Nephron progenitor cell (in vitro differentiated cells): ENCODE measurements at regions not wholly inside any gene's neighbourhood (a gene's known extent, or its start where the extent isn't known, plus 50 kb on each side); places are given as distances from the start of the nearest gene placed in this dataset.

Experiments used
- DNase-seq: peaks from one replicate; pipeline ENCODE4 v3.0.0; 2021
- H3K27ac Mint-ChIP-seq: 2 replicates; pipeline ENCODE4 v1.8.0; 2021; ENCODE audit warnings: mild to moderate bottlenecking, moderate library complexity, mixed read lengths
- H3K27me3 Mint-ChIP-seq: 2 replicates; pipeline ENCODE4 v1.8.0; 2021; ENCODE audit warnings: mild to moderate bottlenecking, low read depth, mixed read lengths; ENCODE audit not compliant: poor library complexity
- H3K36me3 Mint-ChIP-seq: 2 replicates; pipeline ENCODE4 v1.8.0; 2021; ENCODE audit warnings: low read depth, mixed read lengths
- H3K4me1 Mint-ChIP-seq: 2 replicates; pipeline ENCODE4 v1.8.0; 2021; ENCODE audit warnings: mixed read lengths
- H3K4me3 Mint-ChIP-seq: 2 replicates; pipeline ENCODE4 v1.8.0; 2021; ENCODE audit warnings: mild to moderate bottlenecking, moderate library complexity, mixed read lengths
- H3K9me3 Mint-ChIP-seq: 2 replicates; pipeline ENCODE4 v1.8.0; 2021; ENCODE audit warnings: mild to moderate bottlenecking, moderate library complexity, mixed read lengths
- CTCF ChIP-seq: fragments of 200-600 bp; sonication (generic); IDR thresholded peaks from 2 replicates; pipeline ENCODE4 v1.5.0; 2021; ENCODE audit warnings: antibody characterized with exemption

DNA sequence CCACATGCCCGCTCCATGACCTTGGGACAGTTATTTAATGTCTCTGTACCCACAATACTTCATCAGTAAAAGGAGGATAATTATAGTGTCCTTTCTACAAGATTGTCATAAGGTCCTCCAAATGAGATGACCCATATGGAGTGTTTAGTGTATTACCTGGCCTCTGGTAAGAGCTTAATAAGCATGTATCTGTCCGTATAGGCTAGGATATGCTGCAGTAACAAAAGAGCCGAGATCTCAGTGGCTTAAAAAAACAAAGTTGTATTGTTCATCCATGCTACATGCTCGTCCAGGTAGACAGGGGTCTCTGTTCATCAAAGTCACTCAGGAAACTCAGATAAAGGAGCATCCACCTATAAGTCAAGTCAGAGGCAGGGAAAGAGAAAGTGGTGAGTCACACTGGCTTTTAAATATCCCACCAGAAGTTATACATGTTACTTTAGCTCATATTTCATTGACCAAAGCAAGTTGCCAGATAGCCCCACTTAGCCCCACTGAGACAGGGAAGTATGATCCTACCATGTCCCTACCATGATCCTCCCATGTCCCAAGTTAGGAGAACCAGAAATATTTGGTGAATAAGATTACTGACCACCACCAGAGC is 53.0 kb upstream of the KAZN start:
- peaks cover 68% of the 10 kb centered on the region for H3K4me1 Mint-ChIP-seq
- H3K27ac Mint-ChIP-seq, result peak overlapping the region; percentile 95
- peaks cover 8% of the 10 kb centered on the region for H3K9me3 Mint-ChIP-seq
- no peak for TF ChIP-seq CTCF
- no peak for DNase-seq
- H3K27me3 Mint-ChIP-seq, result no peaks in the 10 kb centered on the region
- H3K4me3 Mint-ChIP-seq, result no peak overlapping the region
- H3K36me3 Mint-ChIP-seq, result no peaks in the 10 kb centered on the region

DNA sequence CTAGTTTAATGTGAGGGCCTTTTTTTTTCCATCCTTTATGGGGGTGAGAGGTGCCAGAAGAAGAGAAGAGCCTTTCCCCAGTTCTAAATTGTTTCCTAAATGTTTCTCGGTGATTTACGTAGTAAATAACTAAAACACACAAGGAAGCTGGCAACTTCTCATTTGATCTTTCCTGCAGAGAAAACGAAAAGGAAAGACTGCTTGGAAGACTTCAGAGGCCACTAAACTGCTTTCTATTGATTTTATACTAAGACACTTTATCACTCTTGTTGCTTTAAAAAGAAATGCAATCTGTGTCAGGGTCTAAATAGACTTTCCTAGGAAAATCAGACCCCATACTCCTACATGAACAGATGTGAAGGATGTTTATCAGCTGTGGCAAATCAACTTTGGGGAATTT is 52.1 kb upstream of the KAZN start:
- Mint-ChIP-seq H3K9me3 (peaks cover 8% of the 10 kb centered on the region), H3K27ac (peak overlapping the region; percentile 95), H3K4me1 (peaks cover 68% of the 10 kb centered on the region), H3K27me3 (no peaks in the 10 kb centered on the region), H3K36me3 (no peaks in the 10 kb centered on the region), H3K4me3 (no peak overlapping the region)
- no peak for TF ChIP-seq CTCF
- no peak for DNase-seq
